Testis (tissue), 2 donors: ENCODE measurements at regions not wholly inside any gene's neighbourhood (a gene's known extent, or its start where the extent isn't known, plus 50 kb on each side); places are given as distances from the start of the nearest gene placed in this dataset.

Experiments used
- CTCF ChIP-seq, 3 experiments: fragments of 450-650 bp in 2 of 3; fragments of 200-600 bp in 1 of 3; sonication (generic) in 1 of 3; IDR thresholded peaks; one replicate each; pipeline ENCODE4 v1.5.1; 2016 to 2019; ENCODE audit warnings: antibody characterized with exemption in 3 of 3, mild to moderate bottlenecking in 2 of 3, moderate library complexity in 1 of 3
- POLR2A ChIP-seq: fragments of 450-650 bp; IDR thresholded peaks from one replicate; pipeline ENCODE4 v1.6.1; 2017; ENCODE audit warnings: antibody characterized with exemption, mild to moderate bottlenecking, moderate library complexity

GRCh38 chr4:128475597-128475996 lies 188.0 kb upstream of the PGRMC2 start:
- TF ChIP-seq CTCF (IDR thresholded peaks at IDR 0.05) (no peak), POLR2A (no peak)
